ENCODE measurements at regions not wholly inside any gene's neighbourhood (a gene's known extent, or its start where the extent isn't known, plus 50 kb on each side); places are given as distances from the start of the nearest gene placed in this dataset.

DNA sequence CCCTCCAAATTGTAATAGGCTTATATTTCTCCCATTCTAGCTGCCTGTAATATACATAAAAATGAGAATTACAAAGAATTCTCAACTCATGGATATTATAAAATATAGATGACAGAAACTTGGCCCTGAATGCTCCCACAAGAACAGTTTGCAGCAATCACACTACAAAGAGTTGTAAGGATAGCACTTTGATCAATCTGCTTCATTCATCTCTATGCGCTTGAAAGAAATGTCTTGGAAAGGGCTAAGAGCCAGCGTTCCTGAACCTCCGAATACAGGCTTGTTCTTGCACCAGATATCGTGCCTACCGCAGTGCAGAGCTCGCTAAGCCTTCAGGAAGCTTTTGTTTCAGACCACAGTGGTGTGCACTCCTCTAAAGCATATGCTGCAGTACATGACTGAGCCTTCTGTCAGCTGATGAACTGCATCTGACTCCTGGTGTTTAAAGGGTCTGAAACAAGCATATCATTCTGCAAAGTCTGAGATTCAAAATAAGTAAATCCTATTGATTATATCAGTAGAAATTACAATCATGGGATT lies 417.6 kb upstream of the ZFP42 start:
- Histone ChIP-seq H2BK120ac (replicated peaks; ENCODE audit: low read depth, low read length) (no peak overlapping the region), H3K9me3 (ENCODE audit: insufficient read depth in 2 of 2, low read depth in 1 of 2, low read length in 1 of 2) (no peaks in the 10 kb centered on the region), H4K8ac (ENCODE audit: extremely low read depth, insufficient read depth, low read length) (no peak overlapping the region), H3K4me2 (ENCODE audit: insufficient read depth in 1 of 2, low read depth in 2 of 2, low read length in 2 of 2) (no peak overlapping the region), H4K91ac (replicated peaks; ENCODE audit: insufficient read length, low read length) (no peak overlapping the region), H3K23ac (ENCODE audit: insufficient read length) (no peak overlapping the region), H3K18ac (ENCODE audit: extremely low read depth, low read length) (no peak overlapping the region), H2BK15ac (ENCODE audit: low read length) (no peak overlapping the region), H3K27ac (ENCODE audit: low read depth, low read length) (no peak overlapping the region), H2BK12ac (ENCODE audit: low read depth, low read length) (no peak overlapping the region), H2AK5ac (ENCODE audit: low read depth, low read length) (no peak overlapping the region), H3K79me2 (ENCODE audit: control insufficient read depth in 1 of 2, insufficient read depth in 2 of 2, low read length in 2 of 2) (no peaks in the 10 kb centered on the region), H4K20me1 (replicated peaks in 1 of 2; ENCODE audit: control insufficient read depth in 1 of 2, insufficient read depth in 2 of 2, low read length in 2 of 2) (no peaks in the 10 kb centered on the region), H3K27me3 (replicated peaks in 1 of 4; ENCODE audit: control insufficient read depth in 3 of 4, extremely low read depth in 1 of 4, insufficient read depth in 3 of 4, low read length in 3 of 4) (no peaks in the 10 kb centered on the region), H4K5ac (ENCODE audit: insufficient read length, low read depth, low read length) (no peak overlapping the region), H3K36me3 (ENCODE audit: control insufficient read depth in 2 of 4, insufficient read depth in 4 of 4, low read length in 3 of 4) (no peaks in the 10 kb centered on the region), H3K79me1 (ENCODE audit: low read depth, low read length) (no peaks in the 10 kb centered on the region), H3K23me2 (ENCODE audit: low read depth, low read length) (no peaks in the 10 kb centered on the region), H3K9ac (replicated peaks in 1 of 4; ENCODE audit: extremely low read depth in 1 of 4, low read depth in 3 of 4, low read length in 3 of 4) (no peak overlapping the region), H2AFZ (ENCODE audit: low read length) (no peak overlapping the region), H3K4ac (replicated peaks; ENCODE audit: insufficient read length, low read depth, low read length) (no peak overlapping the region), H3K56ac (replicated peaks; ENCODE audit: insufficient read length, low read depth, low read length) (no peak overlapping the region), H3K4me1 (replicated peaks in 1 of 4; ENCODE audit: control insufficient read depth in 3 of 4, insufficient read depth in 4 of 4, low read length in 3 of 4) (no peaks in the 10 kb centered on the region), H2BK20ac (ENCODE audit: low read length) (no peak overlapping the region), H3K14ac (ENCODE audit: insufficient read length) (no peak overlapping the region), H3K4me3 (ENCODE audit: extremely low read depth in 1 of 4, insufficient read depth in 2 of 4, low read depth in 3 of 4, low read length in 4 of 4) (no peak overlapping the region), H2BK5ac (ENCODE audit: low read depth, low read length) (no peak overlapping the region)
- CTCF ChIA-PET (ENCODE audit: partially characterized antibody): interaction anchor here (1.1 kb wide), 1 partner anchor 9 kb away, joined by 3 read pairs; no protein-coding TSS in a partner anchor
- TF ChIP-seq SP2 (IDR thresholded peaks at IDR 0.05; ENCODE audit: low read length) (no peak), SRF (IDR thresholded peaks at IDR 0.05; ENCODE audit: low read depth, low read length) (no peak), SIN3A (conservative IDR thresholded peaks at IDR 0.05 in 1 of 2, IDR thresholded peaks at IDR 0.05 in 1 of 2; ENCODE audit: low read depth in 1 of 2, low read length in 2 of 2) (no peak), TEAD4 (IDR thresholded peaks at IDR 0.05; ENCODE audit: low read depth, low read length) (no peak), YY1 (IDR thresholded peaks at IDR 0.05; ENCODE audit: low read depth, low read length) (no peak), SUZ12 (IDR thresholded peaks at IDR 0.05; ENCODE audit: low read length) (no peak), ASH2L (IDR thresholded peaks at IDR 0.05; ENCODE audit: low read length) (no peak), SIRT6 (IDR thresholded peaks at IDR 0.05; ENCODE audit: low read length) (no peak)
- TF ChIP-seq, protein P1, sequence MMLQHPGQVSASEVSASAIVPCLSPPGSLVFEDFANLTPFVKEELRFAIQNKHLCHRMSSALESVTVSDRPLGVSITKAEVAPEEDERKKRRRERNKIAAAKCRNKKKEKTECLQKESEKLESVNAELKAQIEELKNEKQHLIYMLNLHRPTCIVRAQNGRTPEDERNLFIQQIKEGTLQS (IDR thresholded peaks at IDR 0.05; ENCODE audit: insufficient read depth, low read depth, low read length): no peak
- FAIRE-seq: no peak
- 90% methylated on average over 6 of the region's 6 CpGs; no CpG with 5 or more reads in 1 of the 2 experiments for WGBS, 2 experiments (ENCODE audit: extremely low coverage in 1 of 2, insufficient coverage in 1 of 2, insufficient read length in 1 of 2, insufficient replicate concordance in 2 of 2, low coverage in 1 of 2, low lambda C conversion rate in 2 of 2, missing lambda C conversion rate in 1 of 2)
- no peak for DNase-seq (ENCODE audit: low read depth in 1 of 2, low spot score in 2 of 2)
- POLR2A ChIA-PET (ENCODE audit: partially characterized antibody): no interaction called here

All from H1 (cell line).